Hippocampal formation (tissue), 2 donors: ENCODE measurements at regions not wholly inside any gene's neighbourhood (a gene's known extent, or its start where the extent isn't known, plus 50 kb on each side); places are given as distances from the start of the nearest gene placed in this dataset.

Source experiments
- DNase-seq, 2 donors: peaks; one replicate each; lab custom pipeline; 2025; lab: John Stamatoyannopoulos, UW

GRCh38 chr7:25844102-25844870 is 307.7 kb upstream of the NFE2L3 start:
- DNase-seq, result no peak

DNA sequence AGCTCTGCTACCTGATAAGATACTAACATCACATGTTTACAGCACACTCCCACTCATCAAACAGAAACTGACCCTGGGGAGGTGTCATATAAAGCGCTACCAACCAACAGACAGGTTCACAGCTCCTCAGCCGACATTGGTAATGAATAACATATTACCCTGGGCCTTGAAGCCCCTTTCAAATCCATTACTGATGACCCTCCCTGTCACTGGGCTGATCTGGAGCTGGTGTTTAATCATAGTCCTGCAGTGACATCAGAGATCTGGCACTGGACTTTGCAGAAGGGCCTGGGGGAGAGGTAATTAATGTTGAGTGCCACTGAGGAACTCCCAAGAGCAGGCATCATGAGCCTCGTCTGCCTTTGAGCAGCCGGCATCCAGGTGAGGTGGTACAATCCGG is 306.5 kb upstream of the NFE2L3 start:
- no peak for DNase-seq

DNA sequence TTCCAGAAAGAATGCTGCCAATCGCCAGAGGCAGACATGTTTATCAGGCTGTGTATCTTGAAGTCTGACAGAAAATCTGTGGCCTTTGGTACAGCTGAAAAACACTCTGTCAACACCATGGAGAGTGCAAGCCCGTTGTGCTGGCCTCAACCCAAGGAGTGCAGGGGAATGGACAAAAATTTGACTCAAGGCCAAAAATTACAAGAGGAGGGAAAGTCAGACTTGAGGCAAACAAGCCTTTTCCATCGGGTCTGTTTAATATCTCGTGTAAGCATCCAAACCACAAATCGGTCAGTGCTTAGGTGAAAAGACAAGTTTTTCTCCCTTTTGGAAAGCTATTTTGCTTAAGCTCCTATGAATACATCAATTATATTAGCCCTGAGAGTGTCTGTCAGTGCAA is 305.3 kb upstream of the NFE2L3 start:
- DNase-seq, result no peak

GRCh38 chr7:25847336-25848070 is 304.5 kb upstream of the NFE2L3 start:
- DNase-seq, result no peak

- DNase-seq, result no peak
Measured at GRCh38 chr7:25849500-25850184, 302.4 kb upstream of the NFE2L3 start.

DNA sequence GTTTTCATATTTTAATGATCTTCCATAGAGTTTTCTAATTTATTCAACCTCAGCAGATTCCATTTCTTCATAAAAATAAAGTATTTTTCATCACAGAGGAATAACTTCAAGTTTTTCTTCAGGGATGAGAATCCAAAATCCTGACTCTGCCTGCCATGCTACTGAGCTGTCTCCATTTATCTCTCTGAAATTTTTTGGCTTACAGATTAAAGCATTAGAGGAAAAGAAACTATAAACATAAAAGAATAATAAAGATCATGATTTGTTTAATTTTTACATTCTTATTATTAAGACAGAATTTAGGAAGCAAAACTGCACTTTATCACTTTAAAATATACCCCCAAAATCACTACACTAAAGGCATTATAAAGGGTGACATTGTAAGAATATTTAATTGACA is 301.8 kb upstream of the NFE2L3 start:
- no peak for DNase-seq

DNA sequence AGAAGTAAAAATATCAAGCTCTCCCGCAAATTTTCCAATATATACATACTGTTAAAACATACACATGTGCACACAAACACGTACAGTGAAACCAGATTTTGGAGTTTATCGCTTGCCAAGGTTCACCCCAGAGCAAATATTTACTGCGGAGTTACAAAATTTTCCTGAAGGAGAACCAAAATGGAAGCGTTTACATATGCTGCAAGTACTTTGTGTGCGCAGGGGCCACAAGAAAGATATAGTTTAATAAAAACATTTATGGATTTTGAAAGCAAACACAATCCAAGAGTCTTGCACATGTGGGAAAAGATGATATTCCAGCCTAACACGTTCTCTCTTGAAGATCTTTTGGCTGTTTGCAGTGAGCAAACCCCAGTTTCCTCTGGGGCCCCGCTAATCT is 301.3 kb upstream of the NFE2L3 start:
- DNase-seq, result no peak

GRCh38 chr7:25851332-25852210 is 300.4 kb upstream of the NFE2L3 start:
- peak; percentile 70 to 72 for DNase-seq

- no peak for DNase-seq
Measured at GRCh38 chr7:25852211-25852938, 299.6 kb upstream of the NFE2L3 start.

GRCh38 chr7:25852939-25853271 is 299.1 kb upstream of the NFE2L3 start:
- no peak for DNase-seq

DNA sequence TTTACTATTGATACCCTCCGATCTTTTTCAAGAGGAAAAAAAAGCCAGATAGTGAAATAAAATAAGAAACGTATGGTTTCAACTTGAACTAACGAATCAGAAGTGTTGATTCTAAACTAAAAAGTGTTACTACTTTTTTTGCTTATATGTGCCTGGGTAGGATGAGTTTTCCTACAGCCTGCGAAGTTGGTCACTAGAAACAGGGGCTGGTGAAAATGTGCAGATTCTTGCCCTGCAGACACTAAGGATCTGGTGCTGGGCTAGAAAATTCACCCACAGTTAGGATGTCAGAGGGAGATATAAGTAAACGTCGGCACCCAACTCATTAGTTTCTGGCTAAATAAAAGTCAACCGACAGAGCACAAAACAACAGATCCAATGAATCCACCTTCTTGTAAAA is 298.7 kb upstream of the NFE2L3 start:
- DNase-seq, result no peak

GRCh38 chr7:25854059-25854458 is 297.9 kb upstream of the NFE2L3 start:
- no peak for DNase-seq

- peak in 1 of 2 donors; percentile 18 for DNase-seq
Measured at GRCh38 chr7:25854608-25855497, 297.1 kb upstream of the NFE2L3 start.

- DNase-seq, result no peak
Measured at GRCh38 chr7:25855854-25856782, 295.9 kb upstream of the NFE2L3 start.

GRCh38 chr7:25857376-25858067 is 294.5 kb upstream of the NFE2L3 start:
- DNase-seq, result no peak

- no peak for DNase-seq
Measured at GRCh38 chr7:25858200-25858524, 293.8 kb upstream of the NFE2L3 start.

GRCh38 chr7:25858525-25859411 is 293.2 kb upstream of the NFE2L3 start:
- no peak for DNase-seq
